UCSD-AML1 (cell line): ENCODE measurements at regions not wholly inside any gene's neighbourhood (a gene's known extent, or its start where the extent isn't known, plus 50 kb on each side); places are given as distances from the start of the nearest gene placed in this dataset.

Source experiments
- DNase-seq: peaks from one replicate; lab custom pipeline; 2025; ENCODE audit not compliant: unreplicated experiment; lab: John Stamatoyannopoulos, UW

GRCh38 chr7:124351950-124352349, 319.1 kb upstream of the TMEM229A start:
- no peak for DNase-seq

- DNase-seq = no peak
Observed at GRCh38 chr7:124349443-124349842, 316.6 kb upstream of the TMEM229A start.

- no peak for DNase-seq
Observed at GRCh38 chr7:124338861-124339260, 306.0 kb upstream of the TMEM229A start.

DNA sequence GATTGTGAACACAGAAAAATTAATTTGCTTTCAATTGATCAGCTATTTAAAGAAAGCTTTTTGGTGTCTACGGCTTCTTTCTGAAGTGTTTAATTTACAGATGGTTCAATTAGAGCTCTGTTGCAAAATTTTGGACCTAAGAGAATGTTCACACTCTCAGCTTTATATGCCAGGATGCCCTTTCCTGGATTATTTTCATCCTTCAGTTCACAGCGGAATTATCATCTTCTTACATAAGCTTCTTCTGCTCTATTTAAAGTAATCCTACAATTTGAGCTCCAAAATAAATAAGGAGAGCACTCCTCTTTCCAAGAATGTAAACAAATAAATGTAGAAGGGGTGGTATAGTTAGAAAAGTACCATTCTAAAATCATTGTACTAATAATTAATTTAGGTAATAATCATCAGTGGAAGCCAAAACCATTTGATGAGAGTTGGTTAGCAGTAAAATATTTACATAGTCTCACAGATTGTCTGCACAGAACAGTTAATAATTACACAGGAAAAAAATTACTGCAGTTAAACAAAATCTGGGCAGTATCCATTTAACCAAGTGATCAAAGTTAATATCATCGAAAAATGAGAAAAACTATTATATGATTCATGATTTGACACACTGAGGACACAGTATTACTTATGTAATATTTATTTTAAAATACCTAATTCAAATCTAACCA, 298.0 kb upstream of the TMEM229A start:
- DNase-seq = no peak

- no peak for DNase-seq
Observed at GRCh38 chr7:124328774-124329173, 295.9 kb upstream of the TMEM229A start.

DNA sequence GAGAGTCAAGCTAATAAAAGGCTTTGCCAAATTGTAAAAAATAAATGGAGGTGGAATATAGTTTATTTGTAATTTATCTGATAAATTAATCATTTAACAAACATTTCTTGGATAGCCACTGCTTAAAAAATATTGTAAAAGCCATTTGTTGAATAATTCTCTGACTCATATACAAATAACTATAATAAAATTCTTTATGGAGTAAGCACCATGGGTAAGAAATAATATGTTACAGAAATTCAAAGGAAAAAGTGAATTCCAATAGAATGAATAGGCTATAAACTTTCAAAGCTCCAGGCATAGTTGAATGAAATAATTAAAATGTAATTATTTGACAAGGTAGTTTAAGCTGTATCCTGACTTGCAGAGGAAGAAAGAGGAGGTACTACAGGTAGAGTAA, 291.4 kb upstream of the TMEM229A start:
- no peak for DNase-seq

- DNase-seq = no peak
Observed at GRCh38 chr7:124323597-124323996, 290.7 kb upstream of the TMEM229A start.

DNA sequence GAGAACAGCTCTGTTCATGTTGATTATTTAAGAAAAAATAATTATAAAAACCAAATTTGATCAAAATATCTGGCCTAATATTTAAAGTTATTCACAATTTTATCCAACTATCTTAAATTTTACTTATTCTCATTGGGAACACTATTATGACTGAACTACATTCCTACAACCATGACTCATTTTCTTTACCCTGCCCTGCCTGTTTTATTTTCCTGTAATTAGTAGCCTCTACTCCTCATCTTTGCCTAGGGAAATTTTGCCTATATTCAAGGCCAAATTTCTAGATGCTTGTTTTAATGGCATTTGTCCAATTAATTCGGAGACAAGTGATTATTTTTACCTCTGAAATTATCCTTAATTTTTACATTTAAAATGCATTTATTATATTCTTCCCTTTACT, 289.7 kb upstream of the TMEM229A start:
- DNase-seq = no peak

DNA sequence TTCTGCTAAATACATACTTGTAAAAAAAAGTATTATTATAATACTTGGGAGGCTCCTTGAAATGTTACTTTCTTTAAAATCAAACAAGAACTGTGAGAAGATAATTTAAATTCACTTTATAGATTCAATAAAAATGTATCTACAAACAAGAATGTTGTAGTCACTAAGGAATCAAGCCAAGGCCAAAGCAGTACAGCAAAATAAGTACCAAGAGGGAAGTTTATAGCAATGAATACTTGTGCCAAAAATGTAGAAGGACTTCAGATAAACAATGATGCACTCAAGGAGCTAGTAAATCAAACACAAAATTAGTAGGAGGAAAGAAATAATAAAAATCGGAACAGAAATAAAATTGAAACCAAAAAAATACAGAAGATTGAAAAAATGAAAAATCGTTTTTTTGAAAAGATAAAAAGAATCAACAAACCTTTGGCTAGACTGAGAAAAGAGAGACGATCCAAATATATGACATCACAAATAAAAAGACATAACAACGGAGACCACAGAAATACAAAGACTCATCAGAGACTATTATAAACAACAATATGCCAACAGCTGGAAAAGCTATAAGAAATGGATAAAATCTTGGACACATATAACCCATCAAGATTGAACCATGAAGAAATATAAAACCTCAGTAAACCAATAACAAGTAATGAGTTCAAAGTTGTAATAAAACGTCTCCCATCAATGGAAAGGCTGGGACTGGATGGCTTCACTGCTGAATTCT, 286.0 kb upstream of the TMEM229A start:
- DNase-seq = no peak

- no peak for DNase-seq
Observed at GRCh38 chr7:124310934-124311390, 278.1 kb upstream of the TMEM229A start.

- DNase-seq = no peak
Observed at GRCh38 chr7:124308384-124308783, 275.5 kb upstream of the TMEM229A start.

GRCh38 chr7:124295289-124295688, 262.4 kb upstream of the TMEM229A start:
- no peak for DNase-seq

DNA sequence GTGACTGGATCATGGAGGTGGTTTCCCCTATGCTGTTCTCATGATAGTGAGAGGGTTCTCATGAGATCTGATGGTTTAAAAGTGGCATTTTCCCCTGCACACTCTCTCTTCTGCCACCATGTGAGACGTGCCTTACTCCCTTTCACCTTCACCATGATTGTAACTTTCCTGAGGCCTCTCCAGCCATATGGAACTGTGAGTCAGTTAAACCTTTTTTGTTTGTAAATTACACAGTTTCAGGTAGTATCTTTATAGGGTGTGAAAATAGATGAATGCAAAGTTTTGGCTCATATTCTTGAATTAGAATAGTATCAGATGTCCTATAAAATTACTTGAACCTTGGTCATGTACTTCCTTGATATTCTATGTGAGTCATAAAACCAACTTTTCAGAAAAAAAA, 252.1 kb upstream of the TMEM229A start:
- DNase-seq = no peak

GRCh38 chr7:124276005-124276622, 243.2 kb upstream of the TMEM229A start:
- peak; percentile 8 for DNase-seq

- DNase-seq = no peak
Observed at GRCh38 chr7:124275411-124275810, 242.5 kb upstream of the TMEM229A start.

DNA sequence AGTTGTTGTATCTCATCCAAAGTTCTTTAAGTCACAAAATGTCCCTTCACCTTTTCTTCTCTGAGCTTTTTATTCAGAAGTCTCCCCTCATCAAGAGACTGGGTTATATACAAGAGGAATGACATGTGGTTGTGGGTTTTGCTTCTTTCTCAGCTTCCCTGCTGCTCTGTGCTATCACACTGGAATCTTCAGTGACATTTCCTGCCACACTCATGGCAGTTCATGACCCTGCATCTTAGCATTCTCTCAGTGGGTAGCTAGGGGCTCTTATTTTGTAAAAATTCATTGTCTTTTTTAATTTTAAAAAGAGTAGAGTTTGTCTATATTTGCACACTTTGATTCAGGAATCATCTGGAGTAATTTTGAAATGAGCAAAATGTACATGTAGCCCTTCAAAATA, 236.9 kb upstream of the TMEM229A start:
- DNase-seq = no peak

DNA sequence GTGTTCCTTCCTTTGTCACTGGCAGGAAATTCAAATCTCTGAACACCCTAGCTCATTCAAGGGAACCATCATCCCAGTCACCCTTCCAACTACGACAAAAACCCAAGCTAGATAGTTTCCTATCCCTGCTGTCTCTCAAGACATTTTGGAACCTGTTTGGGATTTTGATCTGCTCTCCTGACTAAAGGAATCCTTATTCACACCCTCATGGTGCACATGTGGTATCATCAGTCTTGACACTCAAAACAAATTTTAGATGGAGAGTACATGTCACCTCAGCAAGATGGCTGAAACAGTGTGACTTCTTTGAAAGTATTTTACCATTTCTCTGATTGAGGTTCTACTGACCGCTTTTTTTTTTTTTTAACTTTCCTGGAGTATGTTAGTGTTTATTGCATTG, 234.3 kb upstream of the TMEM229A start:
- no peak for DNase-seq

DNA sequence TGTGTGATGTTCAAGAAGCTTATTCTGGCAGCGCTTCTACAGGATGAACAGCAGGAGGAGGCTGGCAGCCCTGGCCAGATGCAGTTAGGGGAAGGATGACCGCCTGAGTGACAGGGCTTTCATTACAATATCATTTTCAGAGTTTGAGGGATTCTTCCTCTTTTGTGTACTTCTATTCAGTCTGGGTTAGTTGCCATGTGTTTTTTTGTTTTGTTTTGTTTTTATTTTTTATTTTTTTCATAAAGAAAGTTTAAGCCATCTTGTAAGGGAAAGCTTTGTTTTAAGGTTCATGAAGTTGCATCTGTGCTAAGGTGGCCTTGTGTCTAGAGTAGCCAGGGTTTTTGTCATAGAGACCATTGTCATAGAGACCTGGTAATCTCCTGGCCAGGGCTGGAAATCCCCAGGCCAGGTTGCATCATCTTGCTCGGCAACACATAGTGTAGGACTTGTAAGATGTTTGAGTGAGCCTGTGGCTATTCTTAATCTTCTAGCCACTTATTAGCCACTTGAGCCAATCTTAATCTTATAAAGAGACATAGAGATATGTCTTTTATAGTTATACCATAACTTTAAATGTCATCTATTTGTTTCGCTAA, 230.5 kb upstream of the TMEM229A start:
- DNase-seq = no peak

DNA sequence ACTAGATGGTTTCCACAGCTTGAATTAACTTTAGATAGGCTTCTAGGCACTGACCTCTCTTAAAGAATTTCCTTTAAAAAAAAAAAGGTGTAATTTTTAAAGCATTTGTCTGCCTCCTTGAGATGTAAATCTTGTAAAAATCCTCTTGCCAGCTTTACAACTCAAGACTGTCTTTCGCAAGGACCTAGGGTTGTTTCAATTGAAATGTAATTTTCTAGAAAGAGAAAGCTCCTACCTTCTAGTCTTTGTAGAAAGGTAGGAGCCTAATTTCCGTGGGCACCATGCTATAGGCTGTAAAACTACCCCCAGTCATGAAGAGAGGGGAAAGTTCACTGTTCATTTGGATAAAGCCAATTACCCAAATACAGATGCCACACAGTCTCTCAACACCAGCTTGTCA, 228.8 kb upstream of the TMEM229A start:
- no peak for DNase-seq

DNA sequence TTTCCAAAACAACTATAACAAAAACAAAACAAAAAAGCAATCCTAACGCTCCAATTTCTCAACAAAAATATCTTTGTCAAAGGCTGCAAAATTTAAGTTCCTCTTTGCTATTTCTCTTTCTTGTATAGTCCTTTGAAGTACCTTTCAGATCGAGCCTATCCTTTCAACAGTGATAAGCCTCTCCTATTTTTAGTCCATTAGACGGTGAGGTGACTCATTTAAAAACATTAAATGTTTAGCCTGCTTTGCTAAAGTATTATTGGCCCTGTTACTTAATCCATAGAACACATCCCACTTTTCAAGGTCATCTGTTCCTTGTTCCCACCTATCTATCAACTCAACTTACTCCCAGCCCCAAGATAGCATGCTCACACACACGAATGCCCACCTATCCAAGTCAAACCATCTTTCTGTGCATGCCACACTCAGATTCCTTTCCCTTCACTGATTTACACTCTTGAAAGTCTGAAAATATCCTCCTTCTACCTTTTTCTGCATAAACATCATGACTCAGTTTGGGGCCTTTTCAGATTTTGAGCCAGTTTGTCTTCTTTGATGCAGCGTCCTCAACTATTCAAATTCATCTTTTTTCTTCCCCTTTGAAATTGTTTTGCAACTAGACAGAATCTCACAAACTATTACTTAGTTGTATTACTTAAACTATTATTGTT, 224.9 kb upstream of the TMEM229A start:
- DNase-seq = no peak

DNA sequence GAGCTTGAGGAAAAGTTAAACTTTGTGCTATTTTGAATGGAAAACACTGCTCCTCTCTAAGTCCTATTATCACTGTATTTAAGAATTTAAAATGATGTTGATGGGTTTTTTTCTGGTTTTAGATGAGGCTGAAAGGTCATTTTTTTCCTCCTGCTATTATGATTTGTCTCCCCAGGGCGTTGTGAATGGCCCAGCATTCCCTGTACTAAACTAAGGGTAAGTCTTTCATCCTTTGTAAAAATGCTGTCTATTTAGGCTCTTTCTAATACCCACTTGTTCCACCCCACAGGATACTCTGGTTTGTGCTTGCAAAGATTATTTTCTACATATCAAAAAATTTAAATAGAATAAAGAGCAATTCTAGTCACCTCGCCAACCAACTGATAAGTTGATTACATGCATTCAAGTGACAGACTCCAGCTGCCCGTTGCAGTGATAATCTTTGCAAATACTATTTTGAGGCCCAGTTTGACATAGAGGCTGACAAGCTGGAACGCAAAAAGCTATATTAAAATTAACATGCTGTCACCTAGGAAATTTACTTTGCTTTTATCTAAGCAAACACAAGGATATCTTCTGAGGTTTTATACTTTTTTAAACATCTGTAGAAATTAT, 222.3 kb upstream of the TMEM229A start:
- DNase-seq = no peak
